Cardiac muscle cell (in vitro differentiated cells and primary cell): ENCODE measurements at regions not wholly inside any gene's neighbourhood (a gene's known extent, or its start where the extent isn't known, plus 50 kb on each side); places are given as distances from the start of the nearest gene placed in this dataset.
"Not testable (repeated sequence)": the region's sequence is repeated elsewhere in the genome, so short reads cannot be mapped to it uniquely, and the experiment has no call there.

Experiments used
- DNase-seq, 2 donors: peaks; one replicate each; pipeline versions ENCODE4 v3.0.0 to v3.0.0-alpha.2; 2010 to 2017; ENCODE audit warnings: low read depth in 1 of 2, low spot score in 1 of 2
- H3K27ac ChIP-seq: fragments of 200-600 bp; sonication (generic); 2 replicates; pipeline ENCODE4 v1.5.1; 2016
- H3K27me3 ChIP-seq: fragments of 200-600 bp; sonication (generic); 2 replicates; pipeline ENCODE4 v1.6.0; 2016; ENCODE audit warnings: control low read depth
- H3K36me3 ChIP-seq: fragments of 200-600 bp; sonication (generic); 2 replicates; pipeline ENCODE4 v1.5.1; 2016; ENCODE audit warnings: control low read depth
- H3K4me1 ChIP-seq: fragments of 200-600 bp; sonication (generic); 2 replicates; pipeline ENCODE4 v1.8.1; 2017; ENCODE audit warnings: low read depth, mild to moderate bottlenecking, mixed run types
- H3K4me3 ChIP-seq: fragments of 200-600 bp; sonication (generic); 2 replicates; pipeline ENCODE4 v1.5.1; 2016; ENCODE audit warnings: mild to moderate bottlenecking
- H3K9me3 ChIP-seq: fragments of 200-600 bp; sonication (generic); 2 replicates; pipeline ENCODE4 v1.5.1; 2017; ENCODE audit warnings: low read depth, mild to moderate bottlenecking, control low read depth
- CTCF ChIP-seq: IDR thresholded peaks from 2 replicates; pipeline ENCODE4 v1.5.1; 2012; ENCODE audit warnings: low read depth, mild to moderate bottlenecking, low read length

DNA sequence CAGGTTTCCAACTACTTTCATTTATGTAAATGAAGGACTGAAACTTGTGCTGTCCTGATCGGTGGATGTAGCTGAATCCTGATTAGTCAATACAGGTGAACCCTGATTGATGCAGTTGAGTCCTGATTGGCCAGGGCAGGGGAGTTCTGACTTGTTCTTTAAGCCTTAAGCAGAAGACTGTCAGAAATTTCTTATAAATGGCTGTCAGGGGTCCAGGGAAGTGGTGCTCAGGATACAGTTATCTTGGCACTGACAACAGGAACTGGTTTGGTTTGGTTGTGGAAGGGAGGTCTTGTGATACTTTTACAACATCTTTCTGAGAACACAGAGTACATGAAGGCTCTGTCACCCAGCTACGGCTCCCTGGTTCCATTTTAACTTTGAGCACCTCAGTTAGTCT is 132.1 kb downstream of the KCNJ12 start:
- Histone ChIP-seq H3K4me1 (no peaks in the 10 kb centered on the region), H3K9me3 (no peaks in the 10 kb centered on the region), H3K27me3 (no peaks in the 10 kb centered on the region), H3K36me3 (no peaks in the 10 kb centered on the region), H3K4me3 (no peak overlapping the region), H3K27ac (no peak overlapping the region)
- no peak for DNase-seq
- no peak for TF ChIP-seq CTCF

- H3K36me3 ChIP-seq, H3K9me3 ChIP-seq, DNase-seq, H3K4me3 ChIP-seq, H3K27ac ChIP-seq, H3K4me1 ChIP-seq, H3K27me3 ChIP-seq: not testable (repeated sequence)
Measured at GRCh38 chr17:21509356-21509755, 133.2 kb downstream of the KCNJ12 start.

GRCh38 chr17:21510686-21511362 is 134.7 kb downstream of the KCNJ12 start:
- H3K27ac ChIP-seq = no peak overlapping the region

GRCh38 chr17:21511363-21512195 is 135.4 kb downstream of the KCNJ12 start:
- no peak overlapping the region for H3K27ac ChIP-seq
- no peaks in the 10 kb centered on the region for H3K4me1 ChIP-seq
- TF ChIP-seq CTCF = peak; percentile 80

More at GRCh38 chr17:21510686-21511362, 134.7 kb downstream of the KCNJ12 start:
- Histone ChIP-seq H3K36me3 (no peaks in the 10 kb centered on the region), H3K4me1 (no peaks in the 10 kb centered on the region), H3K4me3 (peak overlapping the region; percentile 37), H3K9me3 (no peaks in the 10 kb centered on the region), H3K27me3 (no peaks in the 10 kb centered on the region)
- no peak for TF ChIP-seq CTCF
- DNase-seq = no peak

GRCh38 chr17:21512307-21513011 is 136.3 kb downstream of the KCNJ12 start:
- no peak for DNase-seq
- Histone ChIP-seq H3K27ac (no peak overlapping the region), H3K9me3 (no peaks in the 10 kb centered on the region), H3K4me1 (no peaks in the 10 kb centered on the region), H3K36me3 (no peaks in the 10 kb centered on the region), H3K4me3 (no peak overlapping the region), H3K27me3 (no peaks in the 10 kb centered on the region)
- no peak for TF ChIP-seq CTCF

More at GRCh38 chr17:21511363-21512195, 135.4 kb downstream of the KCNJ12 start:
- DNase-seq = peak; percentile 89 to 93
- H3K36me3 ChIP-seq = no peaks in the 10 kb centered on the region
- H3K9me3 ChIP-seq = no peaks in the 10 kb centered on the region
- peak overlapping the region; percentile 37 for H3K4me3 ChIP-seq
- no peaks in the 10 kb centered on the region for H3K27me3 ChIP-seq
